T-cell (primary cell): ENCODE measurements at regions not wholly inside any gene's neighbourhood (a gene's known extent, or its start where the extent isn't known, plus 50 kb on each side); places are given as distances from the start of the nearest gene placed in this dataset.
A peak's percentile ranks its signal among the peaks of the same experiment; 100 is the strongest.
"Not testable (repeated sequence)": the region's sequence is repeated elsewhere in the genome, so short reads cannot be mapped to it uniquely, and the experiment has no call there.

ENCODE experiments used
- ATAC-seq, 4 experiments: fragments of 200-7000 bp in 3 of 4; fragments of 150-1000 bp in 1 of 4; cut with Tn5 transposase; replicated peaks in 1 of 4; 1 replicate in 3 of 4; 2 replicates in 1 of 4; pipeline ENCODE4 v1.10.0; 2021; ENCODE audit warnings: moderate library complexity in 3 of 4, mild to moderate bottlenecking in 2 of 4, moderate number of reproducible peaks in 1 of 4
- CTCF ChIA-PET, 2 donors: fragments of 300-600 bp; sonication (Branson Sonifier 250); formaldehyde crosslinking; loops; one replicate each; lab custom pipeline; 2022; ENCODE audit warnings: antibody characterized with exemption in 2 of 2; lab: Charles Lee
- POLR2A ChIA-PET, 2 donors: fragments of 300-600 bp; sonication (Branson Sonifier 250); formaldehyde crosslinking; loops; one replicate each; lab custom pipeline; 2022; ENCODE audit warnings: antibody characterized with exemption in 2 of 2; lab: Charles Lee
- DNase-seq, 35 experiments: peaks; one replicate each; pipeline versions ENCODE4 v3.0.0 to v3.0.0-alpha.2; 2013 to 2023
- H3K27ac ChIP-seq: one replicate; pipeline ENCODE4 v1.5.1; 2013; ENCODE audit warnings: low read length
- H3K27me3 ChIP-seq, 2 experiments: replicated peaks in 1 of 2; 1 replicate in 1 of 2; 2 replicates in 1 of 2; pipeline versions ENCODE4 v1.6.1 to v1.7.0; 2013; ENCODE audit warnings: low read length in 1 of 2, mixed read lengths in 1 of 2; ENCODE audit not compliant: control insufficient read depth in 2 of 2, insufficient read depth in 2 of 2; ENCODE audit errors: extremely low read depth in 1 of 2
- H3K36me3 ChIP-seq, 2 donors: 1 replicate in 1 of 2; 2 replicates in 1 of 2; pipeline versions ENCODE4 v1.6.1 to v1.7.0; 2013; ENCODE audit warnings: low read length in 1 of 2; ENCODE audit not compliant: control insufficient read depth in 2 of 2, insufficient read depth in 1 of 2; ENCODE audit errors: extremely low read depth in 1 of 2
- H3K4me1 ChIP-seq, 2 experiments: 1 replicate in 1 of 2; 2 replicates in 1 of 2; pipeline versions ENCODE4 v1.6.1 to v1.7.0; 2013; ENCODE audit warnings: low read length in 2 of 2, mixed read lengths in 1 of 2; ENCODE audit not compliant: insufficient read depth in 2 of 2, control insufficient read depth in 1 of 2; ENCODE audit errors: extremely low read depth in 1 of 2
- H3K4me3 ChIP-seq, 2 donors: 1 replicate in 1 of 2; 2 replicates in 1 of 2; pipeline versions ENCODE4 v1.5.1 to v1.7.0; 2013; ENCODE audit warnings: mild to moderate bottlenecking in 2 of 2, low read length in 1 of 2, moderate library complexity in 1 of 2; ENCODE audit not compliant: control insufficient read depth in 1 of 2; ENCODE audit errors: extremely low read depth in 1 of 2
- H3K9me3 ChIP-seq: 2 replicates; pipeline ENCODE4 v1.7.0; 2013
- H3K27ac Mint-ChIP-seq, 2 donors: one replicate each; pipeline ENCODE4 v1.8.0; 2020 to 2021; ENCODE audit warnings: mild to moderate bottlenecking in 2 of 2, mixed read lengths in 2 of 2
- H3K27me3 Mint-ChIP-seq, 2 donors: one replicate each; pipeline ENCODE4 v1.8.0; 2021 to 2022; ENCODE audit warnings: mixed read lengths in 2 of 2
- H3K36me3 Mint-ChIP-seq: one replicate; pipeline ENCODE4 v1.8.0; 2021; ENCODE audit warnings: mixed read lengths
- H3K4me1 Mint-ChIP-seq, 3 donors: one replicate each; pipeline ENCODE4 v1.8.0; 2020 to 2022; ENCODE audit warnings: mixed read lengths in 3 of 3, mild to moderate bottlenecking in 1 of 3
- H3K4me3 Mint-ChIP-seq, 3 donors: one replicate each; pipeline ENCODE4 v1.8.0; 2020 to 2022; ENCODE audit warnings: mild to moderate bottlenecking in 3 of 3, mixed read lengths in 3 of 3, moderate library complexity in 3 of 3
- H3K9me3 Mint-ChIP-seq, 3 donors: one replicate each; pipeline ENCODE4 v1.8.0; 2020 to 2022; ENCODE audit warnings: mixed read lengths in 3 of 3
- WGBS: methylation state at CpG from one replicate; pipeline ENCODE4 v1.1.5; 2013; ENCODE audit warnings: missing lambda C conversion rate; ENCODE audit not compliant: insufficient coverage; 5-methylcytosine and 5-hydroxymethylcytosine counted together

DNA sequence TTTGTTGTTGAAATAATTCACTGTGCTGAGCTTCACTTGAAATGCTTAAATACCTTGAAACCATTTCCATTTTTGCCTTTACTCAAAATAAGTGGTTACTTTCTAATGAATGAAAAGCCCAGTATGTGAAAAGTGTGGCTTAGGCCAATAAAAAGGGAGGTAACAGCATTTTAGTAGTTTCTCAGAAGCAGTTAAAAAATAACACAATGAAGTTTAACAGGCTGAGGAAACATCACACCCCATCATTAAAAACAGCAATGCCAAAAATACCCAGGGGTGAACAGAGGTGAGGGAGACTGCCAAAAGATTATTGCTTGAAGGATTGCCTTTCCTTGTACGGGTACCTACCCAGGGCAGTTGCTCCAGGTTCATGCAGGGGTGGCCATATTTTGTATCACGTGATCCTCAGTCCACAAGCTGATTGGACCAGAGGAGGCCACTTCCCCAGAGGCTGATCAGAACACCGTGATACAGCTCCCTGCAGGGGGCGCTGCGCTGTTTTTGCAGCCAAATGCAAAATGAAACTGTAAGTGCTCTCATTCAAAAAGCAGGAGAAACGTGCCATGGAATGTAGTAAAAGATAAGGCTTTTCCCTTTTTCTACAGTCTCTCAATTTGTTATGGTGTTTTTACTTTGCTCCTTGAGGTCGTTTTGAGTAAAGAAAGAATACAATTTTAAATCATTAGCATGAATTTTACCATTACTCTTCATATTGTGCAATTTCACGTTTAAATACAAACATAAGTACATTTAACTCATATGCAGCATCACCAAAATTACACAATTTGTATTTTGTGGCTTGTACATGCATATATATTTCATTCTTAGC lies 70.2 kb upstream of the SH3BP4 start:
- POLR2A ChIA-PET, result no interaction called here
- CTCF ChIA-PET, result no interaction called here
- Mint-ChIP-seq H3K4me3 (no peak overlapping the region), H3K36me3 (no peaks in the 10 kb centered on the region), H3K4me1 (peaks cover 0 to 2% (median 0%) of the 10 kb centered on the region in 3 donors), H3K27ac (no peak overlapping the region), H3K27me3 (peaks cover 5 to 10% of the 10 kb centered on the region in 2 donors), H3K9me3 (no peaks in the 10 kb centered on the region)
- Histone ChIP-seq H3K4me1 (no peaks in the 10 kb centered on the region), H3K27ac (no peak overlapping the region), H3K27me3 (no peaks in the 10 kb centered on the region), H3K36me3 (no peaks in the 10 kb centered on the region), H3K4me3 (no peak overlapping the region), H3K9me3 (no peaks in the 10 kb centered on the region)
- DNase-seq, result peak in 22 of 35 experiments; percentile 1 to 47 (median 18)
- peak in 1 of 4 experiments; percentile 47 for ATAC-seq
- WGBS, result 76% methylated on average over 4 of the region's 8 CpGs

- H3K9me3 ChIP-seq, result no peaks in the 10 kb centered on the region
- Mint-ChIP-seq H3K27ac (no peak overlapping the region), H3K27me3 (peaks cover 7% of the 10 kb centered on the region in 2 donors), H3K4me3 (no peak overlapping the region), H3K36me3 (no peaks in the 10 kb centered on the region), H3K9me3 (no peaks in the 10 kb centered on the region), H3K4me1 (peaks cover 0 to 2% (median 0%) of the 10 kb centered on the region in 3 donors)
- no peaks in the 10 kb centered on the region for H3K27me3 ChIP-seq
- CTCF ChIA-PET, result no interaction called here
- no peaks in the 10 kb centered on the region for H3K4me1 ChIP-seq
- no peak overlapping the region for H3K27ac ChIP-seq
- POLR2A ChIA-PET, result no interaction called here
- DNase-seq, result no peak
- ATAC-seq, result peak in 1 of 4 experiments; percentile 48
- H3K4me3 ChIP-seq, result no peak overlapping the region
- no peaks in the 10 kb centered on the region for H3K36me3 ChIP-seq
- WGBS, result 62% methylated on average over 3 of the region's 7 CpGs
Measured at GRCh38 chr2:234880551-234881211, 71.1 kb upstream of the SH3BP4 start.

GRCh38 chr2:234879671-234880455 lies 72.0 kb upstream of the SH3BP4 start:
- H3K4me3 ChIP-seq, result no peak overlapping the region
- no peaks in the 10 kb centered on the region for H3K9me3 Mint-ChIP-seq
- H3K27ac Mint-ChIP-seq, result no peak overlapping the region
- DNase-seq, result no peak
- no peaks in the 10 kb centered on the region for H3K36me3 ChIP-seq
- no peak overlapping the region for H3K4me3 Mint-ChIP-seq
- H3K9me3 ChIP-seq, result no peaks in the 10 kb centered on the region
- H3K27me3 ChIP-seq, result no peaks in the 10 kb centered on the region
- WGBS, result 80% methylated on average over 1 of the region's 5 CpGs
- H3K27me3 Mint-ChIP-seq, result peaks cover 7% of the 10 kb centered on the region in 2 donors
- H3K27ac ChIP-seq, result no peak overlapping the region
- H3K4me1 ChIP-seq, result no peaks in the 10 kb centered on the region
- CTCF ChIA-PET, result no interaction called here
- ATAC-seq, result no peak
- peaks cover 0 to 4% (median 0%) of the 10 kb centered on the region in 3 donors for H3K4me1 Mint-ChIP-seq
- H3K36me3 Mint-ChIP-seq, result no peaks in the 10 kb centered on the region
- POLR2A ChIA-PET, result no interaction called here

GRCh38 chr2:234876621-234877020 lies 75.2 kb upstream of the SH3BP4 start:
- ATAC-seq, H3K27ac Mint-ChIP-seq, H3K4me1 ChIP-seq, H3K27me3 ChIP-seq, H3K4me1 Mint-ChIP-seq, H3K36me3 Mint-ChIP-seq, DNase-seq, POLR2A ChIA-PET, H3K9me3 Mint-ChIP-seq, H3K27ac ChIP-seq, H3K4me3 ChIP-seq, H3K9me3 ChIP-seq, CTCF ChIA-PET, H3K4me3 Mint-ChIP-seq, H3K36me3 ChIP-seq: not testable (repeated sequence)
- no CpG with 5 or more reads among the region's 2 CpGs for WGBS
- H3K27me3 Mint-ChIP-seq, result peaks cover 7 to 12% of the 10 kb centered on the region in 2 donors

DNA sequence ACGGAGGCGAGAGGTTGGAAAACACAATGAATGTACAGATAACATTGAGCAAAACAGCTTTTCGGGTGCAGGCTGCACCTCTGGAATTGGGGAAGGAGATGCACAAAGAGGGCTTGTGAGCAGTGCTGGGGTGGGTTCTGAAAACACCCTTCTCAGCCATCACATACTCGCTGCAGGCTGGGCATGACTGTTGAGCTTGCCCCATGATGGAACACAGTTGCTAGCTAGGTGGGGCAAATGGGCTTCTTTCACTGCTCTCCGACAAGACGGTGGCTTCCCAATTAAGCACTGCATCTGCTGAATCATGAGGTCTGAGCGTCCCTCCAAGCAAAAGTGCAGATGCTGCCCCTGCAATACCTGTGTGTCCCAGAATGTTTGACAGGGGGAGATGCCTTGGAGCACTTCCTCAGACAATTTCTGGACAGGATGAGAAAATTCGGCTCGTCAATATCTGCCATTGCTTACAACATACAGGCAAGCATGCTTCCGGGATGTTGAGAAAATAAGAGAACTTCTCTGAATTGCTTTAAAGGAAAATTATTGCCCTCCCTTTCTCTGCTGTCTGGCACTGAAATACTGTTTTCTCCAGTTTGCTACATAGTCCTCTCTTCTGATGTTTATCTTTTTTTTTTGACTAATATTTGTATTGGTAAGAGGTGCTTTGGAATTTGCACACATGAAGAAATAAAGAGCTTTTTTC lies 77.3 kb upstream of the SH3BP4 start:
- ChIA-PET POLR2A (interaction anchor here in 1 of 2 donors (0.7 kb wide), 1 partner anchor 902 kb away, joined by 4 read pairs; no protein-coding TSS in a partner anchor), CTCF (no interaction called here)
- Mint-ChIP-seq H3K27me3 (peaks cover 17 to 18% of the 10 kb centered on the region in 2 donors), H3K27ac (no peak overlapping the region), H3K4me3 (no peak overlapping the region), H3K4me1 (peaks cover 0 to 2% (median 0%) of the 10 kb centered on the region in 3 donors), H3K36me3 (no peaks in the 10 kb centered on the region), H3K9me3 (no peaks in the 10 kb centered on the region)
- no peaks in the 10 kb centered on the region for H3K9me3 ChIP-seq
- DNase-seq (no peak), ATAC-seq (no peak)
- 100% methylated on average over 4 of the region's 10 CpGs for WGBS
- peaks cover 0 to 6% of the 10 kb centered on the region in 2 experiments for H3K27me3 ChIP-seq
- H3K27ac ChIP-seq, result no peak overlapping the region
- no peak overlapping the region for H3K4me3 ChIP-seq
- no peaks in the 10 kb centered on the region for H3K4me1 ChIP-seq
- no peaks in the 10 kb centered on the region for H3K36me3 ChIP-seq

- ChIA-PET CTCF (no interaction called here), POLR2A (no interaction called here)
- no peaks in the 10 kb centered on the region for H3K9me3 Mint-ChIP-seq
Measured at GRCh38 chr2:234873828-234874173, 78.0 kb upstream of the SH3BP4 start.

More at GRCh38 chr2:234873828-234874173, 78.0 kb upstream of the SH3BP4 start:
- Histone ChIP-seq H3K4me1 (no peaks in the 10 kb centered on the region), H3K9me3 (no peaks in the 10 kb centered on the region), H3K36me3 (no peaks in the 10 kb centered on the region), H3K4me3 (no peak overlapping the region), H3K27me3 (peaks cover 0 to 6% of the 10 kb centered on the region in 2 experiments), H3K27ac (no peak overlapping the region)
- H3K4me1 Mint-ChIP-seq, result peaks cover 0 to 2% (median 0%) of the 10 kb centered on the region in 3 donors
- WGBS, result 72% methylated on average over 4 of the region's 6 CpGs
- H3K4me3 Mint-ChIP-seq, result no peak overlapping the region
- no peak overlapping the region for H3K27ac Mint-ChIP-seq
- H3K27me3 Mint-ChIP-seq, result peaks cover 13 to 15% of the 10 kb centered on the region in 2 donors
- ATAC-seq (no peak), DNase-seq (no peak)
- H3K36me3 Mint-ChIP-seq, result no peaks in the 10 kb centered on the region
